ENCODE measurements at regions not wholly inside any gene's neighbourhood (a gene's known extent, or its start where the extent isn't known, plus 50 kb on each side); places are given as distances from the start of the nearest gene placed in this dataset.
A peak's percentile ranks its signal among the peaks of the same experiment; 100 is the strongest.

GRCh38 chr4:138851391-138852335 is 163.9 kb upstream of the NOCT start:
- no peak for TF ChIP-seq CTCF (conservative IDR thresholded peaks at IDR 0.05)
- DNase-seq (ENCODE audit: low read depth, low spot score), result no peak
- H3K27ac Mint-ChIP-seq (ENCODE audit: unreplicated experiment), result no peak overlapping the region

GRCh38 chr4:138845664-138846063 is 169.9 kb upstream of the NOCT start:
- peaks cover 14% of the 10 kb centered on the region for H3K4me1 Mint-ChIP-seq
- H3K4me3 Mint-ChIP-seq, result no peak overlapping the region
- no peaks in the 10 kb centered on the region for H3K36me3 Mint-ChIP-seq (ENCODE audit: low read depth)
- H3K27me3 Mint-ChIP-seq (ENCODE audit: low read depth), result peaks cover 1% of the 10 kb centered on the region
- no peak for TF ChIP-seq CTCF (conservative IDR thresholded peaks at IDR 0.05)
- H3K9me3 Mint-ChIP-seq, result peaks cover 3% of the 10 kb centered on the region
- H3K27ac Mint-ChIP-seq (ENCODE audit: unreplicated experiment), result no peak overlapping the region
- no peak for DNase-seq (ENCODE audit: low read depth, low spot score)

More at GRCh38 chr4:138851391-138852335, 163.9 kb upstream of the NOCT start:
- Mint-ChIP-seq H3K4me3 (no peak overlapping the region), H3K27me3 (ENCODE audit: low read depth) (peaks cover 21% of the 10 kb centered on the region), H3K9me3 (peaks cover 5% of the 10 kb centered on the region), H3K4me1 (peaks cover 8% of the 10 kb centered on the region), H3K36me3 (ENCODE audit: low read depth) (peaks cover 7% of the 10 kb centered on the region)

- no peak for DNase-seq (ENCODE audit: low read depth, low spot score)
- no peak for TF ChIP-seq CTCF (conservative IDR thresholded peaks at IDR 0.05)
- Mint-ChIP-seq H3K36me3 (ENCODE audit: low read depth) (no peaks in the 10 kb centered on the region), H3K4me3 (no peak overlapping the region), H3K9me3 (peaks cover 3% of the 10 kb centered on the region), H3K27ac (ENCODE audit: unreplicated experiment) (peak overlapping the region; percentile 23), H3K4me1 (peaks cover 14% of the 10 kb centered on the region), H3K27me3 (ENCODE audit: low read depth) (no peaks in the 10 kb centered on the region)
Observed at GRCh38 chr4:138845054-138845453, 170.5 kb upstream of the NOCT start.

- TF ChIP-seq CTCF (conservative IDR thresholded peaks at IDR 0.05), result no peak
- DNase-seq (ENCODE audit: low read depth, low spot score), result no peak
- Mint-ChIP-seq H3K4me3 (no peak overlapping the region), H3K36me3 (ENCODE audit: low read depth) (no peaks in the 10 kb centered on the region), H3K9me3 (peaks cover 3% of the 10 kb centered on the region), H3K4me1 (peaks cover 14% of the 10 kb centered on the region), H3K27ac (ENCODE audit: unreplicated experiment) (no peak overlapping the region), H3K27me3 (ENCODE audit: low read depth) (no peaks in the 10 kb centered on the region)
Observed at GRCh38 chr4:138843616-138844015, 172.0 kb upstream of the NOCT start.

GRCh38 chr4:138841343-138841742 is 174.2 kb upstream of the NOCT start:
- H3K27ac Mint-ChIP-seq (ENCODE audit: unreplicated experiment), result no peak overlapping the region
- no peaks in the 10 kb centered on the region for H3K27me3 Mint-ChIP-seq (ENCODE audit: low read depth)
- H3K4me1 Mint-ChIP-seq, result peaks cover 14% of the 10 kb centered on the region
- TF ChIP-seq CTCF (conservative IDR thresholded peaks at IDR 0.05), result no peak
- no peak overlapping the region for H3K4me3 Mint-ChIP-seq
- H3K36me3 Mint-ChIP-seq (ENCODE audit: low read depth), result no peaks in the 10 kb centered on the region
- DNase-seq (ENCODE audit: low read depth, low spot score), result no peak
- no peaks in the 10 kb centered on the region for H3K9me3 Mint-ChIP-seq

All from neural crest cell (in vitro differentiated cells).